Left ventricle myocardium inferior (tissue), 1 donor: ENCODE measurements at regions not wholly inside any gene's neighbourhood (a gene's known extent, or its start where the extent isn't known, plus 50 kb on each side); places are given as distances from the start of the nearest gene placed in this dataset.

ENCODE experiments used
- DNase-seq: peaks from one replicate; pipeline ENCODE4 v3.0.0-alpha.2; 2020
- H3K27ac ChIP-seq: fragments of 200-600 bp; replicated peaks from 2 replicates; pipeline ENCODE4 v1.8.0; 2021
- H3K27me3 ChIP-seq: fragments of 200-600 bp; 2 replicates; pipeline ENCODE4 v1.8.0; 2021; ENCODE audit warnings: low read depth
- H3K36me3 ChIP-seq: fragments of 200-600 bp; 2 replicates; pipeline ENCODE4 v1.8.0; 2021
- H3K4me1 ChIP-seq: fragments of 200-600 bp; 2 replicates; pipeline ENCODE4 v1.8.0; 2021
- H3K4me3 ChIP-seq: fragments of 200-600 bp; 2 replicates; pipeline ENCODE4 v1.8.0; 2021; ENCODE audit warnings: mild to moderate bottlenecking, moderate library complexity
- H3K9me3 ChIP-seq: fragments of 200-600 bp; replicated peaks from 2 replicates; pipeline ENCODE4 v1.8.0; 2021
- intact Hi-C: fragments of 100-400 bp; cut with micrococcal nuclease; formaldehyde crosslinking; loops from one replicate; pipeline ENCODE4 v1.11.0; 2022
- TF ChIP-seq, protein P1 (sequence below): fragments of 200-600 bp; IDR thresholded peaks from 2 replicates; pipeline ENCODE4 v1.8.0; 2021; ENCODE audit warnings: antibody characterized with exemption, mild to moderate bottlenecking, borderline replicate concordance
- donor health status: DM: no; HTN: yes; CAD: no; lungs with severe emphysema.

- TF ChIP-seq, protein P1, sequence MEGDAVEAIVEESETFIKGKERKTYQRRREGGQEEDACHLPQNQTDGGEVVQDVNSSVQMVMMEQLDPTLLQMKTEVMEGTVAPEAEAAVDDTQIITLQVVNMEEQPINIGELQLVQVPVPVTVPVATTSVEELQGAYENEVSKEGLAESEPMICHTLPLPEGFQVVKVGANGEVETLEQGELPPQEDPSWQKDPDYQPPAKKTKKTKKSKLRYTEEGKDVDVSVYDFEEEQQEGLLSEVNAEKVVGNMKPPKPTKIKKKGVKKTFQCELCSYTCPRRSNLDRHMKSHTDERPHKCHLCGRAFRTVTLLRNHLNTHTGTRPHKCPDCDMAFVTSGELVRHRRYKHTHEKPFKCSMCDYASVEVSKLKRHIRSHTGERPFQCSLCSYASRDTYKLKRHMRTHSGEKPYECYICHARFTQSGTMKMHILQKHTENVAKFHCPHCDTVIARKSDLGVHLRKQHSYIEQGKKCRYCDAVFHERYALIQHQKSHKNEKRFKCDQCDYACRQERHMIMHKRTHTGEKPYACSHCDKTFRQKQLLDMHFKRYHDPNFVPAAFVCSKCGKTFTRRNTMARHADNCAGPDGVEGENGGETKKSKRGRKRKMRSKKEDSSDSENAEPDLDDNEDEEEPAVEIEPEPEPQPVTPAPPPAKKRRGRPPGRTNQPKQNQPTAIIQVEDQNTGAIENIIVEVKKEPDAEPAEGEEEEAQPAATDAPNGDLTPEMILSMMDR: no peak
- no peaks in the 10 kb centered on the region for H3K36me3 ChIP-seq
- H3K4me1 ChIP-seq: no peaks in the 10 kb centered on the region
- no peak overlapping the region for H3K4me3 ChIP-seq
- no peaks in the 10 kb centered on the region for H3K27me3 ChIP-seq
- intact Hi-C loops: no loop called here
- no peak for DNase-seq
- peaks cover 12% of the 10 kb centered on the region for H3K9me3 ChIP-seq
- H3K27ac ChIP-seq: no peak overlapping the region
These were observed 345.5 kb upstream of the C1orf87 start for GRCh38 chr1:60419023-60419422.

- TF ChIP-seq, protein P1: no peak
- intact Hi-C loops: no loop called here
- no peak overlapping the region for H3K27ac ChIP-seq
- no peaks in the 10 kb centered on the region for H3K27me3 ChIP-seq
- no peak overlapping the region for H3K4me3 ChIP-seq
- DNase-seq: no peak
- no peaks in the 10 kb centered on the region for H3K36me3 ChIP-seq
- H3K9me3 ChIP-seq: no peaks in the 10 kb centered on the region
- no peaks in the 10 kb centered on the region for H3K4me1 ChIP-seq
These were observed 342.1 kb upstream of the C1orf87 start for GRCh38 chr1:60415696-60416095.

DNA sequence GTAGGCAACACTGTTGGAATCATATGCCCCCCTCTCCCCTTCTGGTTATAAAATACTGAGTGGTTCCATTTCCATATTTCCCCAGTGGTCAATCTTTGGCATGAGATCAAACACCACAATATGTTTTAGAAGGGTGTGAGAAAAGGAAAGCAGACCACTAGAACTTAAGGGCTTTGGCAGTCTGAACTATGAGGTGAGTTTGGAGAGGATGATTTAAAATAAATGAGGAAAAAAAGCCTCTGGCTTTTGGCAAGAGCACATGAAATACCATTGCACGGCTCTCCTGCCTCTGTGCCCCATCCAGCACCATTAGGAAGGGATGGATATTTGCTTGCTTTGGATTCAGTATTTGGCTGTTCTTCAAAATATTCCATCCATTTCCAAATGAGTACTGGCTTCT lies 339.5 kb upstream of the C1orf87 start:
- Histone ChIP-seq H3K4me1 (no peaks in the 10 kb centered on the region), H3K27ac (no peak overlapping the region), H3K9me3 (no peaks in the 10 kb centered on the region), H3K27me3 (no peaks in the 10 kb centered on the region), H3K36me3 (no peaks in the 10 kb centered on the region), H3K4me3 (no peak overlapping the region)
- intact Hi-C loops: no loop called here
- DNase-seq: no peak
- TF ChIP-seq, protein P1: no peak

DNA sequence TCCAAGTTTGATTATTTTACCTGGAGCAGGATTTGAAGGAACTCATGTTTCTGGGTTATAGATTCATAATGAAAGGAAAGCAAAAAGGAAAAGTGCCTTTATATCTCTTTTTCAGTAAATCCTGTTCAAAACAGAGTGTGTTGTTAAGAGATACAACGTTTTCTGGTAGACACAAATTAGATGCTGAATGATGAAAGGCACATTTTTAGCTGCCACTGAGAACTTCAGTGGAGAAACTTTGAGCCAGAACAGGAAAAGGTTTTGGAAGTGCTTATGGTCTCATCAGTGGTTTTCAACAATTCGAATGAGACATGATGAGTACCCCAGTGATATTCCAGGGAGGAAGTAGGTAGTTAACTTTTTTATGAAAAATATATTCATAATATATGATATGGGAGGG lies 338.0 kb upstream of the C1orf87 start:
- TF ChIP-seq, protein P1: no peak
- Histone ChIP-seq H3K27me3 (peaks cover 2% of the 10 kb centered on the region), H3K36me3 (no peaks in the 10 kb centered on the region), H3K4me1 (no peaks in the 10 kb centered on the region), H3K4me3 (no peak overlapping the region), H3K9me3 (no peaks in the 10 kb centered on the region), H3K27ac (no peak overlapping the region)
- DNase-seq: no peak
- intact Hi-C loops: no loop called here

- TF ChIP-seq, protein P1: no peak
- H3K36me3 ChIP-seq: no peaks in the 10 kb centered on the region
- peaks cover 4% of the 10 kb centered on the region for H3K9me3 ChIP-seq
- H3K4me3 ChIP-seq: no peak overlapping the region
- H3K27me3 ChIP-seq: peaks cover 12% of the 10 kb centered on the region
- intact Hi-C loops: no loop called here
- H3K4me1 ChIP-seq: no peaks in the 10 kb centered on the region
- H3K27ac ChIP-seq: no peak overlapping the region
- no peak for DNase-seq
These were observed 329.2 kb upstream of the C1orf87 start for GRCh38 chr1:60402816-60403215.

DNA sequence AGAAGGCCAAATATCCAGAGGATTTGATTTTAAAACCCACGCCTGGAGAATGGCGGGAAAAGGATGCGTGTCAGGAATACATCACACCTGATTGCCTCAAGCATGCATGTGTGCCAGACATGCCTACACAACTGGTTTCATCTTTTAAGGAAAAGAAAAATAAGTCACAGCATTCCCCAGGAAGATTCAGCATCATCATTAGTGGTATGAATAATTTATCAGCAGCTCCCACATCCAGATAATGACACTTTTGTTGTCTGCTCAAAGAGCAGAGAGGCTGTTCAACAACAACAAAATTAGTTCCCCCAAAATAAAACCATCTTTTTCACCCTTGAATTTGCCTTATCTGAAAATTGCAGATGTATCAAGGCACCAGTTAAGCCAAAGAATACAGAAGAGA lies 328.6 kb upstream of the C1orf87 start:
- DNase-seq: no peak
- Histone ChIP-seq H3K4me3 (no peak overlapping the region), H3K27me3 (peaks cover 12% of the 10 kb centered on the region), H3K27ac (no peak overlapping the region), H3K4me1 (no peaks in the 10 kb centered on the region), H3K36me3 (no peaks in the 10 kb centered on the region), H3K9me3 (peaks cover 4% of the 10 kb centered on the region)
- intact Hi-C loops: no loop called here
- TF ChIP-seq, protein P1: no peak
